B cell (primary cell): ENCODE measurements at regions not wholly inside any gene's neighbourhood (a gene's known extent, or its start where the extent isn't known, plus 50 kb on each side); places are given as distances from the start of the nearest gene placed in this dataset.
"Not testable (repeated sequence)": the region's sequence is repeated elsewhere in the genome, so short reads cannot be mapped to it uniquely, and the experiment has no call there.

Source experiments
- ATAC-seq: fragments of 200-7000 bp; cut with Tn5 transposase; one replicate; pipeline ENCODE4 v1.10.0; 2021; ENCODE audit warnings: low read depth, mild to moderate bottlenecking, moderate number of reproducible peaks, moderate library complexity
- CTCF ChIA-PET: fragments of 350-600 bp; sonication (Branson Sonifier 250); formaldehyde crosslinking; loops from one replicate; lab custom pipeline; 2021; ENCODE audit warnings: antibody characterized with exemption, inconsistent platforms; lab: Charles Lee
- POLR2A ChIA-PET: fragments of 350-600 bp; sonication (Branson Sonifier 250); formaldehyde crosslinking; loops from one replicate; lab custom pipeline; 2021; ENCODE audit warnings: antibody characterized with exemption; lab: Charles Lee
- DNase-seq: peaks from one replicate; pipeline ENCODE4 v3.0.0; 2013
- H2AFZ ChIP-seq: 2 replicates; pipeline ENCODE4 v1.6.1; 2012; ENCODE audit warnings: mild to moderate bottlenecking, low read depth, low read length; ENCODE audit not compliant: insufficient read depth, poor library complexity, severe bottlenecking
- H3K27ac ChIP-seq, 2 donors: 1 replicate in 1 of 2; 2 replicates in 1 of 2; pipeline ENCODE4 v1.5.1; 2012 to 2013; ENCODE audit warnings: low read length in 2 of 2, mild to moderate bottlenecking in 2 of 2, moderate library complexity in 1 of 2
- H3K27me3 ChIP-seq, 4 experiments: fragments of 200-600 bp in 1 of 4; sonication (generic) in 1 of 4; replicated peaks in 1 of 4; 1 replicate in 2 of 4; 2 replicates in 2 of 4; pipeline versions ENCODE4 v1.6.1 to v1.7.0; 2013 to 2016; ENCODE audit warnings: low read length in 3 of 4, mild to moderate bottlenecking in 2 of 4, mixed read lengths in 1 of 4, moderate library complexity in 1 of 4; ENCODE audit not compliant: insufficient read depth in 4 of 4, control insufficient read depth in 3 of 4; ENCODE audit errors: control extremely low read depth in 1 of 4
- H3K36me3 ChIP-seq, 2 experiments: replicated peaks in 1 of 2; 1 replicate in 1 of 2; 2 replicates in 1 of 2; pipeline versions ENCODE4 v1.6.1 to v1.7.1; 2013; ENCODE audit warnings: low read length in 1 of 2; ENCODE audit not compliant: insufficient read depth in 2 of 2, control insufficient read depth in 1 of 2; ENCODE audit errors: control extremely low read depth in 1 of 2, extremely low read depth in 1 of 2
- H3K4me1 ChIP-seq, 2 donors: fragments of 200-600 bp in 1 of 2; sonication (generic) in 1 of 2; 1 replicate in 1 of 2; 2 replicates in 1 of 2; pipeline versions ENCODE4 v1.5.1 to v1.6.1; 2013 to 2017; ENCODE audit warnings: low read length in 2 of 2; ENCODE audit not compliant: control insufficient read depth in 2 of 2, insufficient read depth in 2 of 2
- H3K4me2 ChIP-seq: replicated peaks from 2 replicates; pipeline ENCODE3; 2012; ENCODE audit warnings: mild to moderate bottlenecking, low read depth, low read length; ENCODE audit not compliant: poor library complexity, severe bottlenecking
- H3K4me3 ChIP-seq, 5 experiments: fragments of 200-600 bp in 1 of 5; sonication (generic) in 1 of 5; 1 replicate in 3 of 5; 2 replicates in 2 of 5; pipeline versions ENCODE4 v1.5.1 to v1.7.0; 2011 to 2016; ENCODE audit warnings: low read length in 4 of 5, mild to moderate bottlenecking in 4 of 5, low read depth in 2 of 5, control low read depth in 1 of 5, moderate library complexity in 1 of 5; ENCODE audit not compliant: insufficient read depth in 1 of 5; ENCODE audit errors: control extremely low read depth in 1 of 5, extremely low read depth in 1 of 5
- H3K79me2 ChIP-seq: fragments of 200-600 bp; sonication (generic); one replicate; pipeline ENCODE4 v1.6.0; 2016; ENCODE audit warnings: low read length; ENCODE audit not compliant: control insufficient read depth, insufficient read depth
- H3K9ac ChIP-seq: fragments of 200-600 bp; sonication (generic); 2 replicates; pipeline ENCODE4 v1.6.1; 2017; ENCODE audit warnings: mild to moderate bottlenecking, low read length, moderate library complexity
- H3K9me3 ChIP-seq, 3 donors: one replicate each; pipeline versions ENCODE4 v1.6.1 to v1.7.1; 2013; ENCODE audit warnings: low read length in 2 of 3; ENCODE audit not compliant: control insufficient read depth in 2 of 3, insufficient read depth in 1 of 3; ENCODE audit errors: control extremely low read depth in 1 of 3
- H4K20me1 ChIP-seq: 2 replicates; pipeline ENCODE4 v1.6.0; 2012; ENCODE audit warnings: mild to moderate bottlenecking, low read length; ENCODE audit not compliant: insufficient read depth, control insufficient read depth, poor library complexity, severe bottlenecking
- H3K27ac Mint-ChIP-seq: one replicate; pipeline ENCODE4 v1.8.0; 2021; ENCODE audit warnings: mixed read lengths
- H3K27me3 Mint-ChIP-seq: one replicate; pipeline ENCODE4 v1.8.0; 2021; ENCODE audit warnings: mixed read lengths
- H3K4me1 Mint-ChIP-seq: one replicate; pipeline ENCODE4 v1.8.0; 2021; ENCODE audit warnings: mixed read lengths
- H3K4me3 Mint-ChIP-seq: one replicate; pipeline ENCODE4 v1.8.0; 2021; ENCODE audit warnings: mixed read lengths
- H3K9me3 Mint-ChIP-seq: one replicate; pipeline ENCODE4 v1.8.0; 2022; ENCODE audit warnings: mixed read lengths; ENCODE audit not compliant: insufficient read depth
- EZH2 ChIP-seq: IDR thresholded peaks from 2 replicates; pipeline ENCODE4 v1.6.1; 2012; ENCODE audit warnings: borderline replicate concordance, low read depth, mild to moderate bottlenecking, moderate library complexity, low read length; ENCODE audit not compliant: insufficient read depth, poor library complexity, severe bottlenecking
- WGBS: methylation state at CpG from one replicate; pipeline ENCODE4 v1.1.5; 2013; ENCODE audit warnings: missing lambda C conversion rate; ENCODE audit not compliant: insufficient coverage; 5-methylcytosine and 5-hydroxymethylcytosine counted together
- intact Hi-C: fragments of 100-400 bp; cut with micrococcal nuclease; formaldehyde crosslinking; loops from one replicate; pipeline ENCODE4 v1.10.0; 2022
- TF ChIP-seq, protein P1 (sequence below): fragments of 200-600 bp; IDR thresholded peaks from one replicate; pipeline ENCODE4 v1.8.0; 2022; ENCODE audit warnings: antibody characterized with exemption, mild to moderate bottlenecking

GRCh38 chr3:74134831-74135230 is 479.6 kb downstream of the CNTN3 start:
- DNase-seq (no peak), ATAC-seq (no peak)
- H3K4me3 ChIP-seq, result no peak overlapping the region
- TF ChIP-seq EZH2, result no peak
- TF ChIP-seq, protein P1, sequence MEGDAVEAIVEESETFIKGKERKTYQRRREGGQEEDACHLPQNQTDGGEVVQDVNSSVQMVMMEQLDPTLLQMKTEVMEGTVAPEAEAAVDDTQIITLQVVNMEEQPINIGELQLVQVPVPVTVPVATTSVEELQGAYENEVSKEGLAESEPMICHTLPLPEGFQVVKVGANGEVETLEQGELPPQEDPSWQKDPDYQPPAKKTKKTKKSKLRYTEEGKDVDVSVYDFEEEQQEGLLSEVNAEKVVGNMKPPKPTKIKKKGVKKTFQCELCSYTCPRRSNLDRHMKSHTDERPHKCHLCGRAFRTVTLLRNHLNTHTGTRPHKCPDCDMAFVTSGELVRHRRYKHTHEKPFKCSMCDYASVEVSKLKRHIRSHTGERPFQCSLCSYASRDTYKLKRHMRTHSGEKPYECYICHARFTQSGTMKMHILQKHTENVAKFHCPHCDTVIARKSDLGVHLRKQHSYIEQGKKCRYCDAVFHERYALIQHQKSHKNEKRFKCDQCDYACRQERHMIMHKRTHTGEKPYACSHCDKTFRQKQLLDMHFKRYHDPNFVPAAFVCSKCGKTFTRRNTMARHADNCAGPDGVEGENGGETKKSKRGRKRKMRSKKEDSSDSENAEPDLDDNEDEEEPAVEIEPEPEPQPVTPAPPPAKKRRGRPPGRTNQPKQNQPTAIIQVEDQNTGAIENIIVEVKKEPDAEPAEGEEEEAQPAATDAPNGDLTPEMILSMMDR, result no peak
- H2AFZ ChIP-seq, result no peak overlapping the region
- intact Hi-C loops, result no loop called here
- H3K4me1 ChIP-seq, result no peaks in the 10 kb centered on the region
- no peak overlapping the region for H3K4me3 Mint-ChIP-seq
- H3K27ac Mint-ChIP-seq, result no peak overlapping the region
- CTCF ChIA-PET, result no interaction called here
- no CpG with 5 or more reads among the region's 2 CpGs for WGBS
- H4K20me1 ChIP-seq, result no peaks in the 10 kb centered on the region
- no peak overlapping the region for H3K4me2 ChIP-seq
- H3K9me3 Mint-ChIP-seq, result no peaks in the 10 kb centered on the region
- no peaks in the 10 kb centered on the region for H3K27me3 Mint-ChIP-seq
- peaks cover 0 to 14% (median 0%) of the 10 kb centered on the region in 3 donors for H3K9me3 ChIP-seq
- no peak overlapping the region for H3K9ac ChIP-seq
- no peak overlapping the region for H3K27ac ChIP-seq
- H3K79me2 ChIP-seq, result no peaks in the 10 kb centered on the region
- POLR2A ChIA-PET, result no interaction called here
- H3K4me1 Mint-ChIP-seq, result no peaks in the 10 kb centered on the region
- H3K36me3 ChIP-seq, result no peaks in the 10 kb centered on the region
- H3K27me3 ChIP-seq, result no peaks in the 10 kb centered on the region

DNA sequence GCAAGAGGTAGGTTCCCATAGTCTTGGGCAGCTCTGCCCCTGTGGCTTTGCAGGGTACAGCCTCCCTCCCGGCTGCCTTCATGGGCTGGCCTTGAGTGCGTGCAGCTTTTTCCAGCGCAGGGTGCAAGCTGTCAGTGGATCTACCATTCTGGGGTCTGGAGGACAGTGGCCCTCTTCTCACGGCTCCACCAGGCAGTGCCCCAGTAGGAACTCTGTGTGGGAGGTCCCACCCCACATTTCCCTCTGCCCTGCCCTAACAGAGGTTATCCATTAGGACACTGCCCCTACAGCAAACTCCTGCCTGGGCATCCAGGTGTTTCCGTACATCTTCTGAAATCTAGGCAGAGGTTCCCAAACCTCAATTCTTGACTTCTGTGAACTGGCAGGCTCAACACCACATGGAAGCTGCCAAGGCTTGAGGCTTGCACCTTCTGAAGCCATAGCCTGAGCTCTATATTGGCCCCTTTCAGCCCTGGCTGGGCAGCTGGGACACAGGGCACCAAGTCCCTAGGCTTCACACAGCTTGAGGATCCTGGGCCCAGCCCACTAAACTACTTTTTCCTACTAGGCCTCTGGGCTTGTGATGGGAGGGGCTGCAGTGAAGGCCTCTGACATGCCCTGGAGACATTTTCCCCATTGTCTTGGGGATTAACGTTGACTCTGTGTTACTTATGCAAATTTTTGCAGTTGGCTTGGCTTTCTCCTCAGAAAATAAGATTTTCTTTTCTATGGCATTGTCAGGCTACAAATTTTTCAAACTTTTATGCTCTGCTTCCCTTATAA is 482.7 kb downstream of the CNTN3 start:
- POLR2A ChIA-PET, H3K4me1 Mint-ChIP-seq, H3K4me3 Mint-ChIP-seq, intact Hi-C loops, CTCF ChIA-PET, H3K27me3 ChIP-seq, H3K9me3 Mint-ChIP-seq, H3K4me1 ChIP-seq, H4K20me1 ChIP-seq, H3K4me2 ChIP-seq, H3K27me3 Mint-ChIP-seq, DNase-seq, H3K9ac ChIP-seq, ATAC-seq, H3K4me3 ChIP-seq, H3K79me2 ChIP-seq, H3K27ac Mint-ChIP-seq, H3K27ac ChIP-seq, H2AFZ ChIP-seq, H3K36me3 ChIP-seq: not testable (repeated sequence)
- 94% methylated on average over 5 of the region's 6 CpGs for WGBS
- H3K9me3 ChIP-seq, result peaks cover 0 to 14% (median 0%) of the 10 kb centered on the region in 3 donors
